Right ventricle myocardium superior (tissue), 1 donor: ENCODE measurements at regions not wholly inside any gene's neighbourhood (a gene's known extent, or its start where the extent isn't known, plus 50 kb on each side); places are given as distances from the start of the nearest gene placed in this dataset.
"Not testable (repeated sequence)": the region's sequence is repeated elsewhere in the genome, so short reads cannot be mapped to it uniquely, and the experiment has no call there.

ENCODE experiments used
- ATAC-seq: fragments of 200-7000 bp; cut with Tn5 transposase; one replicate; pipeline ENCODE4 v1.9.1; 2020; ENCODE audit warnings: mild to moderate bottlenecking; ENCODE audit not compliant: poor library complexity
- DNase-seq: peaks from one replicate; pipeline ENCODE4 v3.0.0-alpha.2; 2020
- intact Hi-C: fragments of 100-400 bp; cut with DNase I; formaldehyde crosslinking; loops from one replicate; pipeline ENCODE4 v1.11.2; 2022
- donor health status: DM: no; HTN: yes; CAD: no; lungs with severe emphysema.

GRCh38 chr4:131419147-131419546, 1729.9 kb upstream of the PCDH10 start:
- intact Hi-C loops = no loop called here

GRCh38 chr4:131426023-131426758, 1722.9 kb upstream of the PCDH10 start:
- ATAC-seq = no peak
- intact Hi-C loops = no loop called here
- DNase-seq = no peak

More at GRCh38 chr4:131419147-131419546, 1729.9 kb upstream of the PCDH10 start:
- ATAC-seq = no peak
- no peak for DNase-seq

DNA sequence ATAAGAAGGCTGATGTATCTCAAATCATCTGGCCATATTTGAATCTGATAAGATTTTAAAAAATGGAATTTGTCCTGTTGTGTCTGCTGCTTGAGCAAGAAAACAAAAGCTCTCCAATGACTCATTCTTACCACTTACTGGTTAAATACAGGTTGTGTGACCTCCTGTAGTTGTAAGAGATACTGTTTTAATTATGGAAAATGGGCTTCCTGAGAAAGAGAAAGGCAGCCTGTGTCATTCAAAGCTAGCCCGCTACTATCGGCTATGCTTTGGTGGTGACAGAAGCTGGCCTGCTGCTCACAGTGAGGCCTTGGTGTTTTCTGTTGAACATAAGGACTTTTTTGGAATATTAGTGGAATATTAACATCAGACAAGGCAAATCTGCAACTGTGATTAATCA, 1722.1 kb upstream of the PCDH10 start:
- DNase-seq (no peak), ATAC-seq (no peak)
- intact Hi-C loops = no loop called here

- DNase-seq (no peak), ATAC-seq (no peak)
- intact Hi-C loops = no loop called here
Observed at GRCh38 chr4:131430302-131430701, 1718.8 kb upstream of the PCDH10 start.

DNA sequence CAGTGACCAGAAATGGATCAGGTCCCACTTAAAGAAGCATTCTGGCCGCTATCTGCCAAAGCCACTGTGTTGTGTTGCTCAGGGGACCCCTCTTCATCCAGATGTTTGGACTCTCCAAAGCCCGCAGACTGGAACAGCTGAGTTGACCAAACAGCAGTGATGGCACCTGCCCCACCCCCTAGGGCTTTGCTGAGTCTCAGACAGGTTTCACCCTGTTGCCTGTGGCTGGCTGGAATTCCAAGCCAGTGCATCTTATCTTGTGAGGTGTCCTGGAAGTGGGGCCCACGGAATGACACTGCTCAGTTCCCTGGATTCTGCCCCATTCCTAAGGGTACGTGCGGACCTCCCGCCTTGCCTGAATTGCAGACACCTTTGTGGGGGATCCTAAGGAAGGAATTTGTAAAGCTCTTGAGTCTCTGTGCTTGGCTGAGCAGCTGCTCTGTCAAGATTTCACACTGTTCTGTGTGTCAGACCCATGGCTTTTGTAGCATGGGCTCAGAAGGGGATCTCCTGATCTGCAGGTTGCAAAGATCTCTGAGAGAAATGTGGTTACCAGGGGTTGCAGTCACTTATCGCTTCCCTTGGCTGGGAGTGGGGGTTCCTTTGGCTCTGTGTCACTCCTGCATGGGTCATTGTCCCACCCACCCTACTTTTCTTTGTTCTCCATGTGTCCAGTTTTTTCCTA, 1707.9 kb upstream of the PCDH10 start:
- DNase-seq (no peak), ATAC-seq (no peak)
- intact Hi-C loops = no loop called here

DNA sequence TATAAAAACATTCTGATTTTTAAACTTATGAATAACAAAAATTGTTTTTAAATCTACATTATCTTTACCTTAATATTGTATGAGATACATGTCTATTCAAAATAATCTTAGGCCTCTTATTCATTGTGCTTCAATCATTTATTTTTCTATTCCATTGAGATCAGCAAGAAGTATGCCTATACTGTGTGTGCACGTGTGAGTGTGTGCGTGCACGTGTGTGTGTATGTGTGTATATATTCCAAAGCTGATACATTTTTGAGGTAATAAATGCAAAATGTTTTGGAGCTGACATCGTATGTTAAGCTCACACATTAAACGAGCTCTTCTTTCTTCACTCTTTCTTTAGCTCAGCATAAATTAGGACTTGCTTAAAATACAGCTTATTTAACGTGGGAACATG, 1701.2 kb upstream of the PCDH10 start:
- DNase-seq = no peak
- no peak for ATAC-seq
- intact Hi-C loops = no loop called here

GRCh38 chr4:131450572-131451209, 1698.4 kb upstream of the PCDH10 start:
- intact Hi-C loops = no loop called here
- DNase-seq (no peak), ATAC-seq (no peak)

GRCh38 chr4:131459430-131460101, 1689.5 kb upstream of the PCDH10 start:
- intact Hi-C loops = no loop called here
- DNase-seq = no peak
- ATAC-seq = no peak

DNA sequence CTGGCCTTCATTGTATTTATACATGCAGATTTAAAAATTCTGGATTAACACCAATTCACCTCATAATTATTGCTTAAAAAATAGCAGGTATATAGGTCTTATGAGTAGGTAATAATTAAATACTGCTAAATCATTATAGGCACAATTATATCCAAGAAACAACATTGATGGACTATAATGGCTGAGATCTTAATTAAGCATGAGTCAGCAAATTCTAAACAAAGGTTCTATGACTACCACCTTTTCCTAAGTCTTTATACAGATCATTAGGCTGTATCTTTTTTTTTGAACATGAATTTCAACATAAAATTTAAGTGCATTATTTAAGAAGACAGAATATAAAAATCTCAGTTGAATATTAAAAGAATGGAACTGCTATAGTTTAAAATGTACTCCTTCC, 1678.7 kb upstream of the PCDH10 start:
- intact Hi-C loops = no loop called here
- DNase-seq = no peak

DNA sequence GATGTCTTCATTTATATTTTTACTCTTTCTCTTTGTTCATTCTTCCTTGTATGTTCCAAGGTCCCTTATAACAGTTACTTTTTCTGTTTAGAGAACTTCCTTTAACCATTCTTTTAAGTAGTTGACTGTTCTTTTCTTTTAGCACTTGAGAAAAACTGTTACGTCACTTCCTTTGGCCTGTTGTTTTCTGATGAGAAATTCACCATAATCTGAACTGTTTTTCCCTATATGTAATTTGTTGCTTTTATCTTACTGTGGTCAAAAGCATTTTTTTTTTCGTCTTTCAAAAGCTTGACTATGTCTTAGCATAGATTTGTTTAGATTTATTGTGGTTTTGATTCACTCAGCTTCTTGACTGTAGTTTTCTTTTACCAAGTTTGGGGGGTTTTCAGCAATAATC, 1660.3 kb upstream of the PCDH10 start:
- intact Hi-C loops = no loop called here
- ATAC-seq (no peak), DNase-seq (no peak)

More for the DNA sequence above, 1678.7 kb upstream of the PCDH10 start:
- ATAC-seq = no peak

GRCh38 chr4:131496211-131496610, 1652.9 kb upstream of the PCDH10 start:
- ATAC-seq, DNase-seq, intact Hi-C loops: not testable (repeated sequence)

- ATAC-seq = no peak
- intact Hi-C loops = no loop called here
- DNase-seq = no peak
Observed at GRCh38 chr4:131499141-131499873, 1649.8 kb upstream of the PCDH10 start.

DNA sequence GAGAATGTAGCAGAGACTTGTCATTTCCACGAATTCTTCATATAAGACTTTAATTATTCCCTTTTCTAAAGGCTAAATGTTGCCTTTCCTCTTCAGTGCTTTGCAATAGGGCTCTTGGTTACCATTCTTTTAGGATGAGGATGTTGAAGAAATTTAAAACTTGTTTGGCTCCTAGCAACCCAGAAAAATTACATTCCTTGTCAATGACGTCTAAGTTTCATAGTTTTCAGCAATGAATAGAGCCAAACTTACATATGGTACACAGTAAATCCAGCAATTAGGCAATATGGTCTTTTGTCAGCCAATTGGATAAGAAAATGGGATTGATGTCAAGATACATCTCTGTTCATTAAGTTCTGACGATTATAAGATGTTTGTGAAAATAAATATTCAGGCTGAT, 1639.6 kb upstream of the PCDH10 start:
- intact Hi-C loops = no loop called here
- DNase-seq = no peak
- ATAC-seq = no peak

DNA sequence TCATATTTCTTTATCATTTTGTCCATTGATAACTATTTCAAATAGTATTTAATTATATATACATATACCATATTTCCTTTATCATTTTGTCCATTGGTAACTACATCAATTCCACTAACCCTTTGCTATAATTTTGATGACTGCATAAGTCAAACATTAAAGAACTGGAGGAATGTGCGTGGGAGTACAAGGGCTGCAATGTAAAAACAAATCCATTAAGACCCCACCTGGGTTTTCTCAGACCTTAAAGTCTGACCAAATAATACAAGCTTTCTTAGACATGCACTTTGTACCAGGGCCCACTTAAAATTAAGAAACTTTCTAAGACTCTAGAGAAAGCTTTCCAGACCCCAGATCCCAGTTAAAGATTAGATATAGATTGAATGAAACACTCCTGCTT, 1622.4 kb upstream of the PCDH10 start:
- DNase-seq (no peak), ATAC-seq (no peak)
- intact Hi-C loops = no loop called here

DNA sequence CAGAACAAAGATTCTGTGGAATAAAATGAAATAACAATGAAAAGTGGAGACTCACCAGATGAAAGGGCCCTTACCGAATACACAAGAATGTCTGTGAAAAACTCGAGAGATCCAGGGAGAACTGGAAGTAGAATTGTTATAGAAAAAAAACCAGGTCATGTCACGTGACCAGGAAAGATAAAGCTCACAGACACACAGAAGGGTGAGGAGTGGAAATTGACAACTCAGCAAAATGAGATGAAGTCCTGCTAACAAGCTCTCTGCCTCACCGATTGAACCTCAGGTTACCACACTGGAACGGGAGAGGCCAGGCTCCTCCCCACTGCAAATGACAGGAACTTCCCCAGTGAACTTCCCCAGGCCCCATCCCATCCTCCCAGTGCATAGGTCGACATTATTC, 1618.0 kb upstream of the PCDH10 start:
- ATAC-seq (no peak), DNase-seq (no peak)
- intact Hi-C loops = no loop called here

- no peak for ATAC-seq
- DNase-seq = no peak
- intact Hi-C loops = no loop called here
Observed at GRCh38 chr4:131534944-131535645, 1614.0 kb upstream of the PCDH10 start.

GRCh38 chr4:131540256-131540655, 1608.8 kb upstream of the PCDH10 start:
- DNase-seq = no peak
- no peak for ATAC-seq
- intact Hi-C loops = no loop called here

GRCh38 chr4:131547506-131547981, 1601.5 kb upstream of the PCDH10 start:
- DNase-seq (no peak), ATAC-seq (no peak)
- intact Hi-C loops = no loop called here
